GM18520 (cell line): ENCODE measurements at regions not wholly inside any gene's neighbourhood (a gene's known extent, or its start where the extent isn't known, plus 50 kb on each side); places are given as distances from the start of the nearest gene placed in this dataset.

Experiments used
- ATAC-seq: cut with Tn5 transposase; IDR thresholded peaks from one replicate; pipeline ENCODE4 v1.9.1; 2021; ENCODE audit not compliant: unreplicated experiment

DNA sequence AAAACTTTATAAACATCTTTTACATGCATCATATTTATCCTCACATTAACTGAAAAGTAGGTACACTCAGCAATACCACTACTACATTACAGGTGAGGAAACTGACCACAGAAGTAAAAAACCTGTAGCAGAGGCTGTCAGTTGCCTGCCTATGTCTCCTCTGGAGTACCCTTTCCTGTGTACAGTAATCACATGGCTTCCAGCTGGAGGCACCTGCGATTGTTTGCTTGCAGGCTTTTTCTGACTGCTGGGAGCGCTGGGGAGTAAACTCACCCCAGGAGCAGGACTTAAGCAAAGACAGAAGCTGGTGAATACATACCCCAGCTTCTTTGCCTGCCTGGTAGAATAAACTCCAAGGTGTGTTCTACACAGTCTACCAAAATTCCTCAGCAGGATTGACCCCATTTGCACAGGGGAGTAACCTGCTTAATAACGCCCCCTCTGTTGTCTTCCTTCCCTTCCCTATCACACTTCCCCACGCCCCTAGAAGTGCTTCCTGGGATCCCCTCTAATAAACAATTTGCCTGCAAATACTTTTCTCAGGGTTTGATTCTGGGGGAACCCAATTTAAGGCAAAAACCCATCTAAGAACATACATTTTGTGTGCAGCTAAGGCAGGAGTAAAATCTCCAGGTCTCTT lies 138.9 kb downstream of the PTH2R start:
- no peak for ATAC-seq

DNA sequence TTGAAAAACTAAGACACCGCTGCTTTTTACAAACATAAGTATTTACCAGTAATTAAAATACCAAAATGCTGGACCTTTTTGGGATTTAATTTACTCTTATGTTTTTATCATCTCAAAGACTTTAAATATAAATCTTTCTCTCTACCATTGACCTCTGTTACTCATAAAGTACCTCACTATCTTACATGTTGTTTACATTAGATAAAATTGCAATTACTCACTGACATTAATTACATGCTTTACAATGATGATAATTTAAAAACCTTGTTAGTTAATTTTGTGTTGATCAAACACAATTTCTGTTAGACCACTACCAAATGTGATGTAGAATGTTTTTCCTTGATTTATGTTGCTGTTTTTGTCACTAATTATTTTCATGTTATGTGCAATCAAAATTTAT lies 139.5 kb downstream of the PTH2R start:
- no peak for ATAC-seq

DNA sequence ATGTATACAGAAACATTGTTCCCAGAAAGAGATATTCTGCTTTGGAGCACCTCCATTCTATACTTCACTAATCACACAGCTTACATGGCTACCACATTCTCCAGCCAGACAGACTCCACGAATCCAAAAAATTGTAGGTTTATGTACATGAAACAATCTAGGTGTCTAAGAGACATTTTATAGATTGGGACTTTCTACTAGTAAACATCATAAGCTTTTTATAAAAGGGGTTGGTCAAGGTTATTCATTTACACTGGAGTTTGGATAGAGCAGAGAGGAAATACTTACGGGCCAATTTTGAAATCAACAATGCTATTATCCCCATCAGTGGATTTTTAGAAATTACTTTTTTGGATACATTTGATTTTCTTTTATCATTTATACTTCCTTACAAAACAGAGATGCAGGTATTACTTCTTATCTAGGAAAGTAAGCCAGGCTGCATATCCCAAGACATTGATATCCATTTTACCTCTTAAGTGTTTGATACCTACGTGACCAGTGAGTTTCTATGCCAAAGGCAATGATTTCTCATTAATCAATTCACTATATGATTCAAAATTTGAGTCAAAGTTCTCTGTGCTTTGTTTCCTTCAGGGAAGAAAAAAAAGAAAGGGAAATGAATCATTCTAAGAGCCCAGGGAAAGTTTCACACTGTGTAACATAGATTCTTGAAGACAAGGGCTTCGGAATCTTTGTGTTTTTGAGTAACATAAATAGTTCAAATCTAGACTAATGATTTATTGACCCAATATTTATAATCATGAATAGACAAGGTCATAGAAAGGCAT lies 140.5 kb downstream of the PTH2R start:
- ATAC-seq = no peak

DNA sequence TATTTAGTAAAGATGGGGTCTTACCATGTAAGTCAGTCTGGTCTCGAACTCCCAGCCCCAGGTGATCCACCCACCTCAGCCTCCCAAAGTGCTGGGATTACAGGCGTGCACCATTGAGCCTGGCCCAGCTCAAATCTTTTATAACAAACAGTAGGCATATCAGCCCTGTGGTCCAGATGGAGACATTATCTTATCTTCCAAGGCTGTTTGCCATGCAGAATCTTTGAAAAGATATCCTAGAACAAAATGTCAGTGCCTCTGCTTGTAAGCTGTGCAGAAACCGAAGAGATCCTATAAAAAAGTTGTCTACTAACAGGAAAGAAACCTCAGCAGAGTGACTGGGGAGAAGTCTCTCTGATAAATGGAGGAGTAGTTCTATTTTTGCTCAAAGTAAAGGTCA lies 142.1 kb downstream of the PTH2R start:
- ATAC-seq = no peak

DNA sequence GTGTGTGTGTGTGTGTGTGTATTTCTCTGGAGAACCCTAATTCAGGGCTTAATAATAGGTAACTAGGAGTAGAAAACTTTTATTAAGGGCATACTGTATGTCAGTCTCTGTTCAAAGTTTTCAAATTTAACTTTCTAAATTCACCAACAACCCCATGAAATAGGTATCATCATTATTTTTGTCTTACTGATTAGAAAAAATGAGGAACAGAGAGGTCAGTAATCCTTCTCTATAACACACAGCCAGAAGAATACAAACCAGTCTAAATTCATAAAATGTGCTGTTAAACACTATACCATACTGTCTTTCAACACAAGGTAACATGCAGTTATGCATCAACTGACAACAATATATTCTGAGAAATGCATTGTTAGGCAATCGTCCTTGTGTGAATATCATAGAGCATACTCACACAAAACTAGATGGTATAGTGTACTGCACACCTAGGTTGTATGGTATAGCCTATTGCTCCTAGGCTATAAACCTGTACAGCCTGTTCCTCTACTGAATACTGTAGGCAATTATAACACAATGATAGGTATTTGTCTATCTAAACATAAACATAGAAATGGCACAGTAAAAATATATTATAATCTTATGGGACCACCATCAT lies 143.1 kb downstream of the PTH2R start:
- ATAC-seq = no peak

DNA sequence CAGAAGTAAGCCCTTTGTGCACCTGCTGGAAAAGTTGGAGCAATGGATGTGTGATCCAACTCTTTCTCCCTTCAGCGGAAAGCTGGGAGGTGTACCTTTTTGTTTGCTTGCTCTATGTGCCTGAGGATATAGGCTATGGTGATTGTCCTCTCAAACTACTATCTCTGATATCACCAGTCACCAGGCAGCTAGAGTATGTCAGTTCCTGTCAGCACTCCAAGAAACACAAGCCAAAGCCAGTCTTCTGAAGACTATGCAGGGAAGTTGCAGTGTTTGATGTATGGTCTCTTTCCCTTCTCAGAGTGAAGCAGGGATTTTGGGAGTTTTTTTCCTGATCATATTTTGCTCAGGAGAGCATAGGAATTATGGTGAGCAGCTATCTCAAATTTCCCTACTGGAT lies 146.4 kb downstream of the PTH2R start:
- no peak for ATAC-seq

DNA sequence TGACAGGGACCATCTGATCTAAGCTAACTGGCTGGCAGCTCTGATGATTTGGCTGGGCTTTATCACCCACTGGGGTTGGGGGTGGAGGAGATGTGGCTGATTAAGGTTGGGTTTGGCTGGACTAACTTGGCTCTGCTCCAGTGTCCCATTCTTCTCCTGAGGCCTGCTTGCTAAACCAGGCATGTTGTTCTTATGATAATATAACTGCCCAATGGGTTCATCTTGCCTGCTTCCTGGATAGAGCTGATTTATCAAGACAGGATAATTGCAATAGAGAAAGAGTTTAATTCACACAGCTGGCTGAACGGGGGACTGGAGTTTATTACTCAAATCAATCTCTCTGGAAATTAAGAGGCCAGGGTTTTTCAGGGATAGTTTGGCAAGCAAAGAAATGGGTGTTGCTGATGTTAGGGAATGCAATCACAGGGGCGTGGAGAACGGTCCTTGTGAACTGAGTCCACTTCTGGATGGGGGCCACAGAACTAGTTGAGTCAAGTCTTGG lies 150.4 kb downstream of the PTH2R start:
- ATAC-seq = no peak

DNA sequence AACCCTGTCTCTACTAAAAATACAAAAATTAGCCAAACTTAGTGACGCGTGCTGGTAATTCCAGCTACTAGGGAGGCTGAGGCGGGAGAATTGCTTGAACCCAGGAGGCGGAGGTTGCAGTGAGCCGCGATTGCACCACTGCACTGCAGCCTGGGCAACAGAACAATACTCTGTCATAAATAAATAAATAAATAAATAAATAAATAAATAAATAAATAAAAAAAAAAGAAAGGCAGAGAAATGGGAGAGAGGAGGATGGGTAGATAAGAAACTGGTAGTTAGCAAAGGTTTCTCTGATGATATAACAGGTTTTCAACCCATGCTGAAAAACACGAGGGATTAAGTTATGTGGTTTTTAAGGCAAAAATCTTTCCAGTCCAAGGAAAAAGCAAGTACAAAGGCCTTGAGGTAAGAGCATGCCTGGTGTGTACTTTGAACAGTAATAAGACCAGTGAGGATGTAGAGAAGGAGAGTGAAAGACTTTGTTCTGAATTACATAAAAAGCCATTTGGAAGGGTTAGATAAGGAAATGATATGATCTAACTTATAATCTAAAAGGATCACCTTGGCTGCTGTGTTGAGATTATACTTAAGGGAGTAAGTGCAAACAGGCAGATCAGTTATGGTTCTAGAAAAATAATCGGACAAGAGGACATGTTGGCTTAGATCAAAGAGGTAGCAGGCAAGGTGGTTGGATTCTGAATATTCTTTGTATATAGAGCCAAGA lies 159.3 kb downstream of the PTH2R start:
- ATAC-seq = no peak

DNA sequence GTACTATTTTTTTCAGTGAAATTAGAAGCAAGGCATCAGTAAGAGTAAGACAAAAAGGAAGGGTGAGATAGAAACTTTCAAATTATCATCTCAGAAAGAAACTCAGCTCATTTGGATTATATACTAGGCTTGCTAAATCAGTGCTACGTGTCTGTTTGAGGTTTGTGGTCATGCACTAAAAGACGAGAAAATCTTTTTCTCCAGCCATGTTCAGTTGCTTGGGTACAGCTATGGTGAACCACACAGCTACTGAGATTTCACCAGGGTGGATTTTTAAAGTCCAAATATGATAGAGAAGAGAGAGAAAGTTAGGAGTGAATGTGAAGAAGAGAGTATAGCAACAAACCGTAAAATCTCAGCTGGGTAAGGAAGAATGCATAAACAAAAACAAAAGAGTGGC lies 161.6 kb downstream of the PTH2R start:
- ATAC-seq = no peak

DNA sequence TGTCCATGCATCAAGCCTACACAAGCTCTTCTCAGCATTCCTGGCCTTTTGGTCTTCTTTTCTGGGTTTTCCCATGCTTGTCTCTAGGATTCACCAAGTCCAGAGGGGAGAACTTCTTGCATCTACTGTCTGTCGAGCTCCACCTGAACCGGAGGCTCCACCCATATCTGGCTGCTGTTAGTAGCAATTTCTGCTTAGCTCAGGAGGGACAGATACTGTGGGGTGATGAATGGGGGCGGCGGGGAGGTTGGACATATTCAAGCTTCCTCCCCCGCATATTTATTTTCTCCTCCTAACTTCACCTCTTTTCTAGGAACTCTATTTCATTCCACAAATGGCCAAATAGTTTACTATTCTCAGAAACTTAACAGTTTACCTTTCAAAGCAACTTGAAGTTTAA lies 163.5 kb downstream of the PTH2R start:
- no peak for ATAC-seq

DNA sequence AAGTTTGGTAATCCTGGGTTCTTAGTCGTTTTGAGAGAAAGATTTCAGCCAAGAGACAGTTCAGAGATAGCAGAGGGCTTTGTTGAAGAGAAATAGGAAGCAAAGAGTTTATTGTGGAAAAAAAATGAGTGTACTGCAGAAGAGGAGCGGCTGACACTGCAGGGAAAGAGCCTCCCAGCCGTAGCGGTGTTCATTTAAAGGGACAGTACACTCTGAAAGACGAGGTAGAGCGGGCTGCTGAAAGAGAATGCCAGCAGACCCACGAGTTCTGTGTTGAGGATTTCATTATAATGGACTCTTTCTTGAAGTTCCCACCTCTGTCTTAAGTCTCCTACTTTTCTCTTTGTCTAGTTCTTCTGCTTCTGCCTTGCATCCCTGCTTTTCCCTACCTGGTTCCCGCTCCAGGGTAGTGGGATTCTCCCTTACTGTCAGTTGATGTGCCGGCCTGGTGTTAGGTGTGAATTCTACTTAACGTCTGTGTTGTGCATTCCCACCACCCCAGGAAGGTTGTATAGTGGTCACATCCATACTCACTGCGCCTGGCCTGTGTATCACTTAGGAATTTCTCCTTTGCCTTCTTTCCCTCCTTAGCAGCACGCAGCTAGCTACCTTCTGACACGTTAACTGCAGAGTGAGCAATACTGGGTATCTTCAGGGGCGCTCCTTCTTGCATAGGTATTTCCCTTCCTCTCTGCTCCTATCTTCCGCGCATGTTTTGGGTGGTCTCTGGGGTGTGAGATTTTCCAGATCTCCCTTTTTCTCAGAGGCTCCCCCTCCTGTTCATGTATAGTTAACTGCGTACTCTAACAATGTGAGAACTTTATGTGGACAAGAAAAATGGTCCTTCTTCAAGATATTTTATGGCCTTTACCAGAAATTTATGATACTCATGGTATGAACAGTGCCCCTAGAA lies 164.5 kb downstream of the PTH2R start:
- ATAC-seq = no peak

DNA sequence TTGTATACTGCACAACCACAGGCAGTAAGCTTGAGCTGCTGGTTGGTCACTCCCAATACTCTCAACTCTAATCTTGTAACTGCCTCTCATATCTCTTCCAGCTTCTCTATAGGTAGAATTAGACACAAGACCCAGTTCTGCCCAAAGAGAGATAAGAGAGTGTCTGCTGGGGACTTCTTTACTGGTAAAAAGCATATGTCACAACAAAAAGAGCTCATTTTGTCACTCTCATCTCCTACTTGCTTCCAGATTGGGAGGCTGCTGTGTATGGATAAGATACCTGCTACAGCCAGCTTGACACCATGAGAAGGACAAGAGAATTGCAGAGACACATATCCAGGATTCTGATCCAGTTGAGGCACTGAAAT lies 165.2 kb downstream of the PTH2R start:
- ATAC-seq = no peak

DNA sequence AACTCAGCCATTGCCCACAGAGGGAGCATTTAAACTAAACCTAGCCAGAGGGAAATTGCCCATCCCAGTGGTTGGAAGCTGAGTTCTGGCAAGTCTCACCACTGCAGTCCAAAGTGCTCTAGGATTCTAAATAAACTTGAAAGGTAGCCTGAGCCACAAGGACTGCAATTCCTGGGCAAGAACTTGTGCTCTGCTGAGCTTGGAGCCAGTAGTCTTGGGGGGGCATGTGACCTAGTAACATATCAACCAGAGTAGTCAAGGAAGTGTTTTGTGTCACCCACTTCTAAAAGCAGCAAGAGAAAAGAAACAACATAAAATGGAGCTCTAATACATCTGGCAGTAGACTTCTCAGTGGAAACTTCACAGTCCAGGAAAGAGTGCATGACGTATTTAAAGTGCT lies 167.0 kb downstream of the PTH2R start:
- ATAC-seq = no peak

DNA sequence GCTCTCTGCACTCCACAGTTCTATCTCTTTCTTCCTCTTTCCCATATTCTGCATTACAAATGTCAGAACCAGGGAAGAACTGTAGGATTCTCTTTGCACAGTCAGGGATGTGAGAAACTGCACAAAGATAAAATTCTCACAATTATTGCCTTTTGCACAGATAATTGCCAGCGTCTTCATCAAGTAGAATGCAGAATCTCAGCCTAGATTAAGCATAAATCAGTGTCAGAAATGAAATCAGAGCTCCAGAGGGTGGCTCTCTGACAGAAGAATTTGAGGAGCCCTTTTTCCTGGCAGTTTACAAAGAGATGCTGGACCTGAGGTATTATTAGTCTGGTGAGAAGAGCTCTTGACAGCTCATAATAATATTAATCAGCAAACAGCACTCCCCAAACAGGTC lies 173.1 kb downstream of the PTH2R start:
- ATAC-seq = no peak

DNA sequence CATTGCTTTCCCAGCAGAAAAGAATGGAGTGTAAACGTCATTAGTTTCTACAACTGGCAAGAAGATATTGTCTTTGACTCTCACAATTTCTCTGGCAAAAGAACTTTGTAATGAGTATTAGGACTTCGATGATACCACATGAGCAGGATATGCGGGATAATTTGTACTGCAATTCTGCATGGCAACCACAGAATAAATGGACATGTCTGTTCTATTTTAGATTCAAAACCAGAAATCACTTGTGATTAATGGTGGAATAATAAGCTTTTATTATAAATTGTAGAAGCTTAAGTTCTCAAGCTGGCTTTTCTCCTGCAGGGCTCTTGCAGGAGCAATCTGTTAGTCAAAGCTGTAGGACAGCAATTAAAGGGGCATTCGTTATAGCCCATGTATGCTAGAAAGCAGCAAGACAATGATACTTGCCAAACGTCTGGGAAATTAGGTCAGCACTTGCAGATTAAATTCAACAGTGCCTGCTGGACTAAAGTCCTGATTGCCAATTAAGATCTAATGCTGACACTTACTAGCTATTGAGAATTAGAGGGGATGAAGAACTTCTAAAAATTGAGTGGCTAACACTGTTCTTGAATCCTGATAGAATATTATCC lies 177.9 kb downstream of the PTH2R start:
- ATAC-seq = no peak

DNA sequence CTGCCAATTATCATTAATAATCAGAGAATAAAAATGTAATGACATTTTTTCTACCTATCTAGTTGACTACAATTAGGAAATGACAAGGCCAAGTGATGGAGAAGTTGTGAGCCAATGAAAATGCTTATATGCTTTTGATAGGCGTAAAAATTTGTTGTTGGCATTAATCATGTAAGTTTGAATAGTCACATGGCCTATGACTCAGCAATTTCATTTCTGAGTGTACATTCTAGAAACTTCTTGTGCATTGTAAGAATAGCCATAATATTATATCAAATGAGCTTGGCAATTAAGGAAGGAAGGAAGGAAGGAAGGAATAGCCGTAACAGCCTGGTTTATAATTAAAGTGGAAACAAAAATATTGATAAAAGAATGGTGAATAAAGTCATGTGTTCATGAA lies 179.9 kb downstream of the PTH2R start:
- ATAC-seq = no peak

DNA sequence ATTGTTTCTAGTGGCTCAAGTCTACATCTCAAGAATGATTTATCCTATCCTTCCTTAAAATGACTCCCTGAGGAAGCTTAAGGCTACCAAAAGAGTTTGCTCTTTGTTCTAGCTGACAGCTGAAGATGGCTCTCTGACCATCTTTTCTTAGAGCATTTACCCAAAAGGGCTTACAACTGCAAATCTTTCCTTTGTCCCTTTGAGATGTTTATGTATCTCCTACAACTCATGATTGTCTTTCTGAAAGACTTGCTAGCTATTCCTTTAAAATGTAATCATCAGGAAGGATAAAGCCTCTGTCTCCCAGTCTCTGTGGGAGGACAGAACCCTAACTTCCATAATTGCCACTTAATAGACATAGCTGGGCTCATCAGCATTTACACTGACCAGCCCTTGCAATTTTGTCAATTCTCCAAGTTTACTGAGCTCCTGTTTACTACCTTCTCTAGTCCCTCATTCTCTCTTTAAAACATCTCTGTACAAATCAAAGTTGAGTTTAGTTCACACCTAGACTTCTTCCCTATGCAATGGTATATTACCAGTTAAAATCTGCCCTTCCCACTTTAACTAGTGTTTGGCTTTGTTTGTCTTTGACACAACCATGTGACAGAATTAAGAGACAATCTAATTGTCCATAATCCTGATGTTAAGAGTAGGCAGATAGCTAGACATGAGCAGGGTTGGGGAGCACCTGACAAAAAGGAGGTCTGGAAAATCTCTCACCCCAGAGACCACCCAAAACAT lies 188.2 kb downstream of the PTH2R start:
- no peak for ATAC-seq

DNA sequence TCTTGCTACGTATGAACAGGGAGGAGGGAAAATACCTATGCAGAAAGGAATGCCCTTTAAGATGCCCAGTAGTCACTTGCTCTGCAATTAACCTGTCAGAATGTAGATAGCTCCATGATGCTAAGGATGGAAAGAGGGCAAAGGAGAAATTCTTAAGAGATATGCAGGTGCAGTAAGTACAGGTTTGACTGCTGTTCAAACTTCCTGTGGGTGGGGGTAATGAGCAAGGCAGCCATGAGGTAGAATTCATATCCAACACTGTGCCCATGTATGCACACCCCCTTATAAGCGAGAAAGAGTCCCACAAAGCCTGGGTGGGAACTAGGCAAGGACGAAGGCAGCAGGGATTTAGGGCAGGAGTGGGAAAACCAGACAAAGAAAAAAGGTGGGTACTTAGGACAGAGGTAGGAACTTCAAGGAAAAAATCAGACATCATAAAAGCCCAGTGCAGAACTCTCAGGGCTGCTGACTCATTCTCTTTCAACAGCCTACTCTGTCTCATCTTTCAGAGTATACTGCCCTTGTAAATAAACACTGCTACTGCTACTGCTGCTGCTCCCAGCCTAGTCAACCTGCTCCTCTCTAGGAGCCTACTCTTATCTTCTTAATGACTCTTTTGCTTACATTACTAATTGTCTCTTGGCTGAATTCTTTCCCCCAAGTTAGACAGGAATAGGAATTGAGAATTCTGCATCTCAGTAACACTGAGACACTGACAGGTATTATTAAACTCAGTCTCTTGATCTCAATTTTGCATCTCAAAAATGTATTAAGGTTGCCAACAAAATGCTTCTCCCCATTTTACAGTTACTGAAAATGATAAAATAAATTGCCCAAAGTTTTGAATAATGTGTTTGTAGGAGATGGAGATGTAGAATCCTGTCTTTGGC lies 189.0 kb downstream of the PTH2R start:
- ATAC-seq = no peak
